Breast epithelium (tissue), 3 donors: ENCODE measurements at regions not wholly inside any gene's neighbourhood (a gene's known extent, or its start where the extent isn't known, plus 50 kb on each side); places are given as distances from the start of the nearest gene placed in this dataset.

Experiments
- POLR2A ChIP-seq: fragments of 450-650 bp; IDR thresholded peaks from one replicate; pipeline ENCODE4 v1.6.1; 2016; ENCODE audit warnings: antibody characterized with exemption, mild to moderate bottlenecking, moderate library complexity
- POLR2AphosphoS5 ChIP-seq, 3 donors: sonication (generic); formaldehyde crosslinking; IDR thresholded peaks; one replicate each; pipeline ENCODE4 v1.6.1; 2017; ENCODE audit warnings: antibody characterized with exemption in 3 of 3
- TF ChIP-seq, protein P1 (sequence below), 3 donors: fragments of 450-650 bp; IDR thresholded peaks; one replicate each; pipeline ENCODE4 v1.5.1; 2016 to 2017; ENCODE audit warnings: antibody characterized with exemption in 3 of 3, mild to moderate bottlenecking in 3 of 3, moderate library complexity in 3 of 3

DNA sequence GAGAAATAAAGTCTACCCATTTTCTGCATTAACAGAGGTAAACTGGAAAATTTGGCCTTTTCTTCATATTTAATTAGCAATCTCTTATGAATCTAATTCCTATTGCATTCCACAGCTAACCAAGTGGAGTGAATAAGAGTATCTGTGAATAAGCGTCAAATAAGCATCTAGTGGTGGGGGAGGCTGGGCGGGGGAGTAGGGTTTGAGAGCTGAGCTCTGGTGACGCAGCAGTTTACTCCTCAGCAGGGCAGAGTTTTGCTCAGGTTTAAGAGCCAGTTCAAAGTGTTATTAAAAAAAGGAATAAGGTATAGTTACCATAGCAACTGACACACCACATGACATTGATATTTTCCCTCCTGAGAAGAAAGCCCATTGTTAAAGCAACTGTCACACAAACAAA is 1346.8 kb upstream of the CELF2 start:
- TF ChIP-seq POLR2A (no peak), POLR2AphosphoS5 (IDR thresholded peaks at IDR 0.05) (no peak)
- TF ChIP-seq, protein P1, sequence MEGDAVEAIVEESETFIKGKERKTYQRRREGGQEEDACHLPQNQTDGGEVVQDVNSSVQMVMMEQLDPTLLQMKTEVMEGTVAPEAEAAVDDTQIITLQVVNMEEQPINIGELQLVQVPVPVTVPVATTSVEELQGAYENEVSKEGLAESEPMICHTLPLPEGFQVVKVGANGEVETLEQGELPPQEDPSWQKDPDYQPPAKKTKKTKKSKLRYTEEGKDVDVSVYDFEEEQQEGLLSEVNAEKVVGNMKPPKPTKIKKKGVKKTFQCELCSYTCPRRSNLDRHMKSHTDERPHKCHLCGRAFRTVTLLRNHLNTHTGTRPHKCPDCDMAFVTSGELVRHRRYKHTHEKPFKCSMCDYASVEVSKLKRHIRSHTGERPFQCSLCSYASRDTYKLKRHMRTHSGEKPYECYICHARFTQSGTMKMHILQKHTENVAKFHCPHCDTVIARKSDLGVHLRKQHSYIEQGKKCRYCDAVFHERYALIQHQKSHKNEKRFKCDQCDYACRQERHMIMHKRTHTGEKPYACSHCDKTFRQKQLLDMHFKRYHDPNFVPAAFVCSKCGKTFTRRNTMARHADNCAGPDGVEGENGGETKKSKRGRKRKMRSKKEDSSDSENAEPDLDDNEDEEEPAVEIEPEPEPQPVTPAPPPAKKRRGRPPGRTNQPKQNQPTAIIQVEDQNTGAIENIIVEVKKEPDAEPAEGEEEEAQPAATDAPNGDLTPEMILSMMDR (IDR thresholded peaks at IDR 0.05), result no peak
